K562 (cell line): ENCODE measurements at regions not wholly inside any gene's neighbourhood (a gene's known extent, or its start where the extent isn't known, plus 50 kb on each side); places are given as distances from the start of the nearest gene placed in this dataset.
A peak's percentile ranks its signal among the peaks of the same experiment; 100 is the strongest.
"Not testable (repeated sequence)": the region's sequence is repeated elsewhere in the genome, so short reads cannot be mapped to it uniquely, and the experiment has no call there.

ENCODE experiments used
- ATAC-seq: fragments of 200-7000 bp; cut with Tn5 transposase; 3 replicates; pipeline ENCODE4 v1.9.1; 2020; ENCODE audit warnings: moderate library complexity
- BruUV-seq: library from RNA; stranded (reverse); fragments of 400-500 nt; replicated peaks from 2 replicates; lab custom pipeline; 2021; lab: Mats Ljungman, UMichigan
- CTCF ChIA-PET: fragments of 300-600 bp; formaldehyde crosslinking; extraction: SDS; loops from one replicate; lab custom pipeline; 2021; ENCODE audit warnings: low intra/inter-chr PET ratio; lab: Yijun Ruan, JAX
- POLR2A ChIA-PET: fragments of 300-600, 350-650 bp; sonication (Branson Sonifier 250); formaldehyde crosslinking; extraction: SDS; loops from one replicate; lab custom pipeline; 2021; ENCODE audit warnings: antibody characterized with exemption, inconsistent platforms; lab: Yijun Ruan, JAX
- DNase-seq, 4 experiments: peaks; one replicate each; pipeline versions ENCODE4 v3.0.0 to v3.0.0-alpha.2; 2011 to 2018; ENCODE audit warnings: low spot score in 3 of 4, mixed read lengths in 3 of 4; ENCODE audit errors: extremely low read depth in 1 of 4
- FAIRE-seq: peaks from 2 replicates; lab custom pipeline; 2011; peaks lifted over from hg19 to GRCh38; lab: Jason Lieb, UNC
- H2AFZ ChIP-seq: 2 replicates; pipeline ENCODE4 v1.6.0; 2011; ENCODE audit warnings: low read depth, low read length, control low read depth, inconsistent platforms
- H3K27ac ChIP-seq: fragments of 200-600 bp; 3 replicates; pipeline ENCODE4 v1.8.0; 2011; ENCODE audit warnings: low read depth, mild to moderate bottlenecking, control low read depth, inconsistent platforms, low read length, moderate library complexity, mixed read lengths; ENCODE audit errors: extremely low read depth
- H3K27me3 ChIP-seq, 2 experiments: fragments of 300-600 bp in 1 of 2; 2 replicates in 1 of 2; 3 replicates in 1 of 2; pipeline versions ENCODE4 v1.6.0 to v1.8.0; 2011; ENCODE audit warnings: inconsistent platforms in 2 of 2, low read length in 2 of 2, mild to moderate bottlenecking in 1 of 2, mixed read lengths in 1 of 2, moderate library complexity in 1 of 2; ENCODE audit not compliant: control insufficient read depth in 2 of 2, insufficient read depth in 2 of 2
- H3K36me3 ChIP-seq: fragments of 300-600 bp; 3 replicates; pipeline ENCODE4 v1.8.0; 2011; ENCODE audit warnings: mild to moderate bottlenecking, low read length, inconsistent platforms; ENCODE audit not compliant: control insufficient read depth, insufficient read depth
- H3K4me1 ChIP-seq, 2 experiments: fragments of 200-600 bp in 1 of 2; replicated peaks in 1 of 2; 2 replicates in 1 of 2; 3 replicates in 1 of 2; pipeline versions ENCODE4 v1.5.1 to v1.8.0; 2011; ENCODE audit warnings: inconsistent platforms in 2 of 2, low read length in 2 of 2, mild to moderate bottlenecking in 1 of 2, mixed read lengths in 1 of 2, moderate library complexity in 1 of 2; ENCODE audit not compliant: control insufficient read depth in 2 of 2, insufficient read depth in 2 of 2
- H3K4me2 ChIP-seq: 2 replicates; pipeline ENCODE4 v1.6.1; 2011; ENCODE audit warnings: low read length, control low read depth, inconsistent platforms, mixed read lengths; ENCODE audit not compliant: insufficient read depth
- H3K4me3 ChIP-seq: fragments of 200-600 bp; sonication (generic), shearing (Covaris generic); 2 replicates; pipeline ENCODE4 v1.5.1; 2016; ENCODE audit warnings: control low read depth, inconsistent platforms
- H3K79me2 ChIP-seq: fragments of 200-600 bp; 3 replicates; pipeline ENCODE4 v1.8.0; 2011; ENCODE audit warnings: low read length, inconsistent platforms; ENCODE audit not compliant: control insufficient read depth, insufficient read depth
- H3K9ac ChIP-seq, 2 experiments: 2 replicates each; pipeline versions ENCODE4 v1.6.0 to v1.6.1; 2011; ENCODE audit warnings: low read depth in 2 of 2, low read length in 2 of 2, control low read depth in 1 of 2, inconsistent platforms in 1 of 2, mild to moderate bottlenecking in 1 of 2, mixed read lengths in 1 of 2; ENCODE audit not compliant: insufficient read depth in 1 of 2
- H3K9me1 ChIP-seq: one replicate; pipeline ENCODE4 v1.6.0; 2011; ENCODE audit warnings: inconsistent platforms, mild to moderate bottlenecking, low read length, moderate library complexity; ENCODE audit not compliant: control insufficient read depth, insufficient read depth
- H3K9me3 ChIP-seq: replicated peaks from 2 replicates; pipeline ENCODE4 v1.5.1; 2011; ENCODE audit warnings: low read depth, low read length, inconsistent platforms; ENCODE audit not compliant: control insufficient read depth, insufficient read depth
- H4K20me1 ChIP-seq: replicated peaks from 2 replicates; pipeline ENCODE4 v1.6.1; 2011; ENCODE audit warnings: low read length, inconsistent platforms, mixed read lengths; ENCODE audit not compliant: control insufficient read depth, insufficient read depth
- RAD21 ChIP-seq, 2 experiments: fragments of 250-450 bp in 1 of 2; fragments of 450-650 bp in 1 of 2; sonication (Bioruptor Pico) in 1 of 2; formaldehyde crosslinking in 1 of 2; IDR thresholded peaks in 1 of 2; conservative IDR thresholded peaks in 1 of 2; 2 replicates each; pipeline versions ENCODE4 v1.4.0 to v1.8.0; 2020 to 2022; ENCODE audit warnings: mild to moderate bottlenecking in 2 of 2, moderate library complexity in 1 of 2
- REST ChIP-seq, 2 experiments: fragments of 450-650 bp; formaldehyde crosslinking in 1 of 2; IDR thresholded peaks; 2 replicates each; pipeline versions ENCODE4 v1.4.0 to v1.6.1; 2014 to 2020; ENCODE audit warnings: mild to moderate bottlenecking in 2 of 2, borderline replicate concordance in 1 of 2, low read depth in 1 of 2
- TEAD4 ChIP-seq, 2 experiments: sonication (generic) in 1 of 2; formaldehyde crosslinking in 1 of 2; IDR thresholded peaks; 2 replicates each; pipeline versions ENCODE4 v1.6.1 to v1.8.0; 2012 to 2022; ENCODE audit warnings: borderline replicate concordance in 1 of 2, inconsistent platforms in 1 of 2, low read length in 1 of 2, mild to moderate bottlenecking in 1 of 2, missing genetic modification reagents in 1 of 2
- WGBS: fragments of 100-300 bp; shearing (Covaris generic); methylation state at CpG from one replicate; pipeline ENCODE4 v1.1.6; 2016; ENCODE audit warnings: low coverage, mixed read lengths; ENCODE audit not compliant: insufficient coverage; ENCODE audit errors: missing lambda C conversion rate; 5-methylcytosine and 5-hydroxymethylcytosine counted together
- in situ Hi-C: fragments of 300-500 bp; cut with MboI; formaldehyde crosslinking; loops from 4 replicates; pipeline ENCODE4 v1.15.0; 2018; ENCODE audit warnings: inconsistent platforms, mixed read lengths
- intact Hi-C: fragments of 100-400 bp; cut with micrococcal nuclease; formaldehyde crosslinking; loops from 2 replicates; pipeline ENCODE4 v1.14.2; 2022

GRCh38 chr3:8440142-8440541 lies 61.5 kb upstream of the LMCD1 start:
- CTCF ChIA-PET, H3K4me2 ChIP-seq, H4K20me1 ChIP-seq, FAIRE-seq, H3K79me2 ChIP-seq, BruUV-seq, intact Hi-C loops, POLR2A ChIA-PET, in situ Hi-C loops, H3K9me3 ChIP-seq, H3K4me1 ChIP-seq, H3K27me3 ChIP-seq, H3K4me3 ChIP-seq, H3K9ac ChIP-seq, H2AFZ ChIP-seq, H3K27ac ChIP-seq, DNase-seq, H3K9me1 ChIP-seq, ATAC-seq, H3K36me3 ChIP-seq: not testable (repeated sequence)
- WGBS = 49% methylated on average over 8 of the region's 30 CpGs

- ChIA-PET POLR2A (interaction anchor here (0.8 kb wide), 1 partner anchor 10 kb away, joined by 3 read pairs; no protein-coding TSS in a partner anchor), CTCF (interaction anchor here (1.7 kb wide), 2 partner anchors 166 to 181 kb away, joined by 8 to 12 read pairs; no protein-coding TSS in a partner anchor)
- no peak overlapping the region for H3K4me3 ChIP-seq
- no peak overlapping the region for H2AFZ ChIP-seq
- in situ Hi-C loops (no loop called here), intact Hi-C loops (loop anchor here (1.0 kb wide), 1 partner anchor 181 kb away; no protein-coding TSS in a partner anchor)
- DNase-seq = peak; percentile 36 to 53 (median 44)
- no peaks in the 10 kb centered on the region for H3K36me3 ChIP-seq
- H3K4me2 ChIP-seq = no peak overlapping the region
- WGBS = 3% methylated on average over 8 of the region's 8 CpGs
- no peaks in the 10 kb centered on the region for H3K9me3 ChIP-seq
- no peaks in the 10 kb centered on the region for H4K20me1 ChIP-seq
- no TSS peak for BruUV-seq
- no peak overlapping the region for H3K9ac ChIP-seq
- FAIRE-seq = peak; percentile 82
- H3K9me1 ChIP-seq = no peaks in the 10 kb centered on the region
- H3K79me2 ChIP-seq = no peaks in the 10 kb centered on the region
- peaks cover 0 to 4% of the 10 kb centered on the region in 2 experiments; a peak in 1 of 5 replicates for H3K27me3 ChIP-seq
- no peak overlapping the region for H3K27ac ChIP-seq
- peak; percentile 78 for ATAC-seq
- no peaks in the 10 kb centered on the region for H3K4me1 ChIP-seq
- TF ChIP-seq TEAD4 (IDR thresholded peaks at IDR 0.05; ENCODE audit: low read length) (no peak), TEAD4 (CRISPR knock-in tag; IDR thresholded peaks at IDR 0.05; ENCODE audit: borderline replicate concordance) (no peak), REST (IDR thresholded peaks at IDR 0.05; ENCODE audit: borderline replicate concordance) (peak; percentile 40; the same call in 1 of the 2 replicates), REST (CRISPR knock-in tag; IDR thresholded peaks at IDR 0.05; ENCODE audit: low read depth) (no peak), RAD21 (CRISPR knock-in tag; conservative IDR thresholded peaks at IDR 0.05 in 1 of 2, IDR thresholded peaks at IDR 0.05 in 1 of 2) (peak; percentile 69 to 71)
Measured at GRCh38 chr3:8441969-8442559, 59.6 kb upstream of the LMCD1 start.
